Fibroblast of lung (primary cell): ENCODE measurements at regions not wholly inside any gene's neighbourhood (a gene's known extent, or its start where the extent isn't known, plus 50 kb on each side); places are given as distances from the start of the nearest gene placed in this dataset.

Source experiments
- DNase-seq, 2 donors: peaks; one replicate each; pipeline versions ENCODE4 v3.0.0 to v3.0.0-alpha.2; 2010; ENCODE audit warnings: low read depth in 2 of 2
- H2AFZ ChIP-seq: 2 replicates; pipeline ENCODE4 v1.5.1; 2012; ENCODE audit warnings: low read length, control low read depth, inconsistent platforms
- H3K27ac ChIP-seq: 2 replicates; pipeline ENCODE4 v1.5.1; 2011; ENCODE audit warnings: low read length, control low read depth; ENCODE audit not compliant: insufficient read depth
- H3K27me3 ChIP-seq: 2 replicates; pipeline ENCODE4 v1.5.1; 2011; ENCODE audit warnings: mild to moderate bottlenecking, low read length; ENCODE audit not compliant: control insufficient read depth, insufficient read depth
- H3K36me3 ChIP-seq: 2 replicates; pipeline ENCODE4 v1.5.1; 2011; ENCODE audit warnings: low read length; ENCODE audit not compliant: control insufficient read depth, insufficient read depth
- H3K4me1 ChIP-seq: 2 replicates; pipeline ENCODE4 v1.5.1; 2011; ENCODE audit warnings: low read length; ENCODE audit not compliant: control insufficient read depth, insufficient read depth; ENCODE audit errors: extremely low read depth
- H3K4me2 ChIP-seq: 2 replicates; pipeline ENCODE4 v1.5.1; 2011; ENCODE audit warnings: low read length, control low read depth; ENCODE audit not compliant: insufficient read depth; ENCODE audit errors: extremely low read depth
- H3K4me3 ChIP-seq, 4 experiments: fragments of 200-600 bp in 1 of 4; sonication (generic) in 1 of 4; replicated peaks in 1 of 4; 2 replicates each; pipeline ENCODE4 v1.5.1; 2011 to 2016; ENCODE audit warnings: low read length in 4 of 4, low read depth in 3 of 4, mild to moderate bottlenecking in 3 of 4, control low read depth in 2 of 4, inconsistent platforms in 1 of 4, mixed read lengths in 1 of 4; ENCODE audit not compliant: insufficient read depth in 1 of 4; ENCODE audit errors: control extremely low read depth in 1 of 4
- H3K79me2 ChIP-seq: 2 replicates; pipeline ENCODE4 v1.5.1; 2012; ENCODE audit warnings: mild to moderate bottlenecking, low read length, inconsistent platforms; ENCODE audit not compliant: control insufficient read depth, insufficient read depth
- H3K9ac ChIP-seq: 2 replicates; pipeline ENCODE4 v1.5.1; 2011; ENCODE audit warnings: mild to moderate bottlenecking, low read length, control low read depth; ENCODE audit not compliant: insufficient read depth
- H3K9me3 ChIP-seq: 2 replicates; pipeline ENCODE4 v1.5.1; 2012; ENCODE audit warnings: low read depth, low read length; ENCODE audit not compliant: control insufficient read depth, insufficient read depth
- H4K20me1 ChIP-seq: 2 replicates; pipeline ENCODE4 v1.5.1; 2011; ENCODE audit warnings: low read length; ENCODE audit not compliant: control insufficient read depth, insufficient read depth; ENCODE audit errors: extremely low read depth
- CTCF ChIP-seq, 2 donors: IDR thresholded peaks in 1 of 2; conservative IDR thresholded peaks in 1 of 2; 1 replicate in 1 of 2; 2 replicates in 1 of 2; pipeline ENCODE4 v1.5.1; 2011 to 2012; ENCODE audit warnings: low read length in 2 of 2, control low read depth in 1 of 2, inconsistent platforms in 1 of 2, low read depth in 1 of 2, mild to moderate bottlenecking in 1 of 2
- EZH2 ChIP-seq: IDR thresholded peaks from 2 replicates; pipeline ENCODE4 v1.5.1; 2012; ENCODE audit warnings: low read length, control low read depth, mild to moderate bottlenecking; ENCODE audit errors: missing control alignments

GRCh38 chr5:43959144-43959543 is 356.2 kb downstream of the NNT start:
- Histone ChIP-seq H3K9me3 (no peaks in the 10 kb centered on the region), H3K36me3 (no peaks in the 10 kb centered on the region), H2AFZ (no peak overlapping the region), H3K9ac (no peak overlapping the region), H3K27ac (no peak overlapping the region), H3K4me1 (no peaks in the 10 kb centered on the region), H3K4me2 (no peak overlapping the region), H3K79me2 (no peaks in the 10 kb centered on the region), H3K4me3 (no peak overlapping the region), H3K27me3 (no peaks in the 10 kb centered on the region), H4K20me1 (no peaks in the 10 kb centered on the region)
- no peak for DNase-seq
- no peak for TF ChIP-seq CTCF (conservative IDR thresholded peaks at IDR 0.05 in 1 of 2, IDR thresholded peaks at IDR 0.05 in 1 of 2; ENCODE audit: low read depth in 1 of 2, low read length in 2 of 2)
- no peak for TF ChIP-seq EZH2

DNA sequence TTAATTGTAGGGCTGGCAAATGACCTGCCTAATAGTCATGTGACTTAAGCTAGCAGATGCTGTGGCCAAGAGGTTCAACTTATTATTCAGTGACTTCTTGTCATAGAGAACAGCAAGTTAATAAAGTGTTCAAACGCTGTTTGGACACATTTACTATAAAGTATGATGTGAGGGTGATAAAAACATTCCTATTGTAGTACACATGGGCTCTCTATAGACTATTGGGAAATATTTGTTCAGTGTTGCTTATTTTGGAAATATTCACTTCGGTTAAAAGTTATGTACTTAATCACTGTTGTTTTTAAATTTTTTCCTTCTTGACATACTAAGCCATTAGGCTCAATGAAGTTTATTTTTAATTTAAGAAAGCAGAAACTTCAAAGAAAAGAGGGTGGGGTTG is 345.0 kb downstream of the NNT start:
- H3K4me3 ChIP-seq, result no peak overlapping the region
- H3K27ac ChIP-seq, result no peak overlapping the region
- H3K36me3 ChIP-seq, result no peaks in the 10 kb centered on the region
- no peaks in the 10 kb centered on the region for H3K4me1 ChIP-seq
- H3K9ac ChIP-seq, result no peak overlapping the region
- no peaks in the 10 kb centered on the region for H4K20me1 ChIP-seq
- H3K4me2 ChIP-seq, result no peak overlapping the region
- H3K79me2 ChIP-seq, result no peaks in the 10 kb centered on the region
- no peak overlapping the region for H2AFZ ChIP-seq
- H3K9me3 ChIP-seq, result no peaks in the 10 kb centered on the region
- TF ChIP-seq CTCF (conservative IDR thresholded peaks at IDR 0.05 in 1 of 2, IDR thresholded peaks at IDR 0.05 in 1 of 2; ENCODE audit: low read depth in 1 of 2, low read length in 2 of 2), result no peak
- TF ChIP-seq EZH2, result no peak
- peak in 1 of 2 donors; percentile 93 for DNase-seq
- H3K27me3 ChIP-seq, result no peaks in the 10 kb centered on the region

DNA sequence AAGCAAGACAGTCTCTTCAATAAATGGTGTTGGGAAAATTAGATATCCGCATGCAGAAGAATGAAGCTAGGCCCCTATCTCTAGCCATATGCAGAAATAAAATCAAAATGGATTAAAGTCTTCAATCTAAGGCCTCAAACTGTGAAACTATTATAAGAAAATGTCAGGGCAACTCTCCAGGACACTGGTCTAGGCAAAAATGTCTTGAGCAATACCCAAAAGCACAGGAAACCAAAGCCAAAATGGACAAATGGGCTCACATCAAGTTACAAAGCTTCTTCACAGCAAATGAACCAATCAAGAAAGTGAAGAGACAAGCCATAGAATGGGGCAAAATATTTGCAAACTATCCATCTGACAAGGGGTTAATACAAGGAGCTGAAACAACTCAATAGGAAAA is 338.8 kb downstream of the NNT start:
- H3K4me2 ChIP-seq, result no peak overlapping the region
- H3K9ac ChIP-seq, result no peak overlapping the region
- H3K27me3 ChIP-seq, result no peaks in the 10 kb centered on the region
- no peak overlapping the region for H3K4me3 ChIP-seq
- H3K27ac ChIP-seq, result no peak overlapping the region
- DNase-seq, result peak in 1 of 2 donors; percentile 29
- H3K9me3 ChIP-seq, result no peaks in the 10 kb centered on the region
- H2AFZ ChIP-seq, result no peak overlapping the region
- no peaks in the 10 kb centered on the region for H3K79me2 ChIP-seq
- no peaks in the 10 kb centered on the region for H4K20me1 ChIP-seq
- TF ChIP-seq CTCF (conservative IDR thresholded peaks at IDR 0.05 in 1 of 2, IDR thresholded peaks at IDR 0.05 in 1 of 2; ENCODE audit: low read depth in 1 of 2, low read length in 2 of 2) (no peak), EZH2 (no peak)
- H3K4me1 ChIP-seq, result no peaks in the 10 kb centered on the region
- no peaks in the 10 kb centered on the region for H3K36me3 ChIP-seq
